ENCODE measurements at regions not wholly inside any gene's neighbourhood (a gene's known extent, or its start where the extent isn't known, plus 50 kb on each side); places are given as distances from the start of the nearest gene placed in this dataset.

- Histone ChIP-seq H3K4me1 (replicated peaks in 1 of 2; ENCODE audit: control insufficient read depth in 2 of 2, insufficient read depth in 2 of 2, low read length in 2 of 2) (no peaks in the 10 kb centered on the region), H3K79me2 (ENCODE audit: control insufficient read depth, insufficient read depth, low read length) (no peaks in the 10 kb centered on the region), H3K4me2 (ENCODE audit: insufficient read depth, low read length) (no peak overlapping the region), H3K36me3 (ENCODE audit: control insufficient read depth, insufficient read depth, low read length) (no peaks in the 10 kb centered on the region), H3K27me3 (ENCODE audit: control insufficient read depth in 2 of 2, insufficient read depth in 2 of 2, low read length in 2 of 2) (no peaks in the 10 kb centered on the region), H3K9me3 (replicated peaks; ENCODE audit: control insufficient read depth, insufficient read depth, low read depth, low read length) (no peaks in the 10 kb centered on the region), H4K20me1 (replicated peaks; ENCODE audit: control insufficient read depth, insufficient read depth, low read length) (no peaks in the 10 kb centered on the region), H3K9me1 (ENCODE audit: control insufficient read depth, insufficient read depth, low read length) (no peaks in the 10 kb centered on the region), H3K9ac (ENCODE audit: insufficient read depth in 1 of 2, low read depth in 2 of 2, low read length in 2 of 2) (no peak overlapping the region), H3K27ac (ENCODE audit: extremely low read depth, low read depth, low read length) (no peak overlapping the region), H2AFZ (ENCODE audit: low read depth, low read length) (no peak overlapping the region), H3K4me3 (no peak overlapping the region)
- ChIA-PET CTCF (ENCODE audit: low intra/inter-chr PET ratio) (no interaction called here), POLR2A (interaction anchor here (1.1 kb wide), 1 partner anchor 8 kb away, joined by 3 read pairs; no protein-coding TSS in a partner anchor)
- in situ Hi-C loops (cut with MboI) (no loop called here), intact Hi-C loops (cut with micrococcal nuclease) (no loop called here)
- FAIRE-seq (no peak), DNase-seq (ENCODE audit: extremely low read depth in 1 of 4, low spot score in 3 of 4) (no peak), ATAC-seq (no peak)
- BruUV-seq (replicated peaks) = no TSS peak
- TF ChIP-seq ZBTB2 (IDR thresholded peaks at IDR 0.05) (no peak), ARHGAP35 (IDR thresholded peaks at IDR 0.05; ENCODE audit: partially characterized antibody) (no peak), NUFIP1 (IDR thresholded peaks at IDR 0.05; ENCODE audit: partially characterized antibody) (no peak), ZFP91 (CRISPR knock-in tag; IDR thresholded peaks at IDR 0.05) (no peak), ELF1 (tag; IDR thresholded peaks at IDR 0.05) (no peak), ATF6 (CRISPR knock-in tag; IDR thresholded peaks at IDR 0.05) (no peak), BCOR (IDR thresholded peaks at IDR 0.05) (no peak), ZNF184 (CRISPR knock-in tag; IDR thresholded peaks at IDR 0.05) (no peak), MED1 (CRISPR knock-in tag; IDR thresholded peaks at IDR 0.05; ENCODE audit: borderline replicate concordance) (no peak), SMARCE1 (IDR thresholded peaks at IDR 0.05) (no peak), ZNF165 (CRISPR knock-in tag; IDR thresholded peaks at IDR 0.05; ENCODE audit: borderline replicate concordance) (no peak)
- 0% methylated on average over 1 of the region's 1 CpG for WGBS (ENCODE audit: insufficient coverage, low coverage, missing lambda C conversion rate)
Measured at GRCh38 chr3:24804095-24804494, 309.4 kb upstream of the THRB start.

Measured in K562 (cell line).